Liver (tissue), 3 donors: ENCODE measurements at regions not wholly inside any gene's neighbourhood (a gene's known extent, or its start where the extent isn't known, plus 50 kb on each side); places are given as distances from the start of the nearest gene placed in this dataset.

Experiments
- CTCF ChIP-seq: fragments of 150-350 bp; IDR thresholded peaks from 2 replicates; pipeline ENCODE4 v1.5.1; 2017; ENCODE audit warnings: improper control_type of control experiment, low read depth, low read length; ENCODE audit not compliant: missing input control
- FOXA1 ChIP-seq: IDR thresholded peaks from 2 replicates; pipeline ENCODE4 v1.6.1; 2016; ENCODE audit warnings: antibody characterized with exemption
- FOXA2 ChIP-seq: IDR thresholded peaks from 2 replicates; pipeline ENCODE4 v1.6.1; 2016; ENCODE audit warnings: antibody characterized with exemption
- GABPA ChIP-seq, 2 donors: IDR thresholded peaks in 1 of 2; conservative IDR thresholded peaks in 1 of 2; 2 replicates each; pipeline ENCODE4 v1.6.1; 2016; ENCODE audit warnings: antibody characterized with exemption in 2 of 2, mild to moderate bottlenecking in 1 of 2, moderate library complexity in 1 of 2
- JUND ChIP-seq, 2 donors: IDR thresholded peaks; 2 replicates each; pipeline ENCODE4 v1.6.1; 2016; ENCODE audit warnings: antibody characterized with exemption in 2 of 2
- MAX ChIP-seq: IDR thresholded peaks from 2 replicates; pipeline ENCODE4 v1.6.1; 2016; ENCODE audit warnings: antibody characterized with exemption
- RAD21 ChIP-seq, 2 donors: IDR thresholded peaks; 2 replicates each; pipeline ENCODE4 v1.6.1; 2016; ENCODE audit warnings: antibody characterized with exemption in 2 of 2, mild to moderate bottlenecking in 2 of 2
- REST ChIP-seq: IDR thresholded peaks from 2 replicates; pipeline ENCODE4 v1.6.1; 2016; ENCODE audit warnings: antibody characterized with exemption, mild to moderate bottlenecking
- RXRA ChIP-seq, 2 donors: IDR thresholded peaks; 2 replicates each; pipeline ENCODE4 v1.6.1; 2017 to 2018; ENCODE audit warnings: antibody characterized with exemption in 2 of 2, mild to moderate bottlenecking in 1 of 2
- TAF1 ChIP-seq: conservative IDR thresholded peaks from 2 replicates; pipeline ENCODE4 v1.6.1; 2016; ENCODE audit warnings: antibody characterized with exemption, mild to moderate bottlenecking
- YY1 ChIP-seq: IDR thresholded peaks from 2 replicates; pipeline ENCODE4 v1.6.1; 2016; ENCODE audit warnings: antibody characterized with exemption, mild to moderate bottlenecking
- TF ChIP-seq, protein P1 (sequence below): IDR thresholded peaks from 2 replicates; pipeline ENCODE4 v1.6.1; 2016; ENCODE audit warnings: antibody characterized with exemption
- donor health status: healthy.
- donor health status: healthy.

- TF ChIP-seq REST (no peak), CTCF (no peak), TAF1 (no peak), JUND (IDR thresholded peaks at IDR 0.05) (no peak), GABPA (IDR thresholded peaks at IDR 0.05 in 1 of 2, conservative IDR thresholded peaks at IDR 0.05 in 1 of 2) (no peak), RAD21 (IDR thresholded peaks at IDR 0.05) (no peak), MAX (no peak), YY1 (no peak), FOXA1 (no peak), FOXA2 (no peak), RXRA (IDR thresholded peaks at IDR 0.05) (no peak)
- TF ChIP-seq, protein P1, sequence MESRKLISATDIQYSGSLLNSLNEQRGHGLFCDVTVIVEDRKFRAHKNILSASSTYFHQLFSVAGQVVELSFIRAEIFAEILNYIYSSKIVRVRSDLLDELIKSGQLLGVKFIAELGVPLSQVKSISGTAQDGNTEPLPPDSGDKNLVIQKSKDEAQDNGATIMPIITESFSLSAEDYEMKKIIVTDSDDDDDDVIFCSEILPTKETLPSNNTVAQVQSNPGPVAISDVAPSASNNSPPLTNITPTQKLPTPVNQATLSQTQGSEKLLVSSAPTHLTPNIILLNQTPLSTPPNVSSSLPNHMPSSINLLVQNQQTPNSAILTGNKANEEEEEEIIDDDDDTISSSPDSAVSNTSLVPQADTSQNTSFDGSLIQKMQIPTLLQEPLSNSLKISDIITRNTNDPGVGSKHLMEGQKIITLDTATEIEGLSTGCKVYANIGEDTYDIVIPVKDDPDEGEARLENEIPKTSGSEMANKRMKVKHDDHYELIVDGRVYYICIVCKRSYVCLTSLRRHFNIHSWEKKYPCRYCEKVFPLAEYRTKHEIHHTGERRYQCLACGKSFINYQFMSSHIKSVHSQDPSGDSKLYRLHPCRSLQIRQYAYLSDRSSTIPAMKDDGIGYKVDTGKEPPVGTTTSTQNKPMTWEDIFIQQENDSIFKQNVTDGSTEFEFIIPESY: no peak
Observed at GRCh38 chr9:89768650-89769071, 163.8 kb downstream of the GADD45G start.
